GM23338 (cell line): ENCODE measurements at regions not wholly inside any gene's neighbourhood (a gene's known extent, or its start where the extent isn't known, plus 50 kb on each side); places are given as distances from the start of the nearest gene placed in this dataset.

Source experiments
- ATAC-seq: fragments of 200-7000 bp; cut with Tn5 transposase; 3 replicates; pipeline ENCODE4 v1.9.1; 2020
- DNase-seq: peaks from one replicate; pipeline ENCODE4 v3.0.0-alpha.2; 2015; ENCODE audit warnings: low spot score
- H2AFZ ChIP-seq: fragments of 200-600 bp; sonication (generic); 2 replicates; pipeline ENCODE4 v1.8.0; 2016; ENCODE audit warnings: antibody characterized with exemption, mild to moderate bottlenecking, moderate library complexity
- H3F3A ChIP-seq: fragments of 200-600 bp; sonication (generic); replicated peaks from 2 replicates; pipeline ENCODE4 v1.8.0; 2017; ENCODE audit warnings: antibody characterized with exemption, mixed run types, low read depth
- H3K27ac ChIP-seq: fragments of 200-600 bp; sonication (generic); 2 replicates; pipeline ENCODE4 v1.6.1; 2016; ENCODE audit warnings: low read depth
- H3K27me3 ChIP-seq: fragments of 200-600 bp; sonication (generic); 2 replicates; pipeline ENCODE4 v1.8.0; 2016; ENCODE audit warnings: mild to moderate bottlenecking, mixed run types, moderate library complexity; ENCODE audit not compliant: insufficient read depth
- H3K36me3 ChIP-seq: fragments of 200-600 bp; sonication (generic); 2 replicates; pipeline ENCODE4 v1.8.0; 2016; ENCODE audit warnings: mild to moderate bottlenecking; ENCODE audit not compliant: insufficient read depth
- H3K4me1 ChIP-seq: fragments of 200-600 bp; sonication (generic); 2 replicates; pipeline ENCODE4 v1.8.0; 2016; ENCODE audit warnings: mild to moderate bottlenecking, moderate library complexity; ENCODE audit not compliant: insufficient read depth
- H3K4me2 ChIP-seq: fragments of 200-600 bp; sonication (generic); 2 replicates; pipeline ENCODE4 v1.7.1; 2017; ENCODE audit warnings: mixed run types
- H3K4me3 ChIP-seq: fragments of 200-600 bp; sonication (generic); 2 replicates; pipeline ENCODE4 v1.6.1; 2016; ENCODE audit warnings: mixed run types
- H3K79me2 ChIP-seq: fragments of 200-600 bp; sonication (generic); replicated peaks from 2 replicates; pipeline ENCODE4 v1.8.0; 2017; ENCODE audit warnings: mild to moderate bottlenecking; ENCODE audit not compliant: insufficient read depth
- H3K9me2 ChIP-seq: fragments of 200-600 bp; sonication (generic); 2 replicates; pipeline ENCODE4 v1.8.0; 2017; ENCODE audit not compliant: insufficient read depth
- H4K20me1 ChIP-seq: fragments of 200-600 bp; sonication (generic); replicated peaks from 2 replicates; pipeline ENCODE4 v1.8.0; 2017; ENCODE audit warnings: mild to moderate bottlenecking; ENCODE audit not compliant: insufficient read depth
- H3K27ac Mint-ChIP-seq: 2 replicates; pipeline ENCODE4 v1.8.0; 2020; ENCODE audit warnings: inconsistent platforms, mild to moderate bottlenecking, moderate library complexity, mixed read lengths
- H3K27me3 Mint-ChIP-seq: 3 replicates; pipeline ENCODE4 v1.8.0; 2022; ENCODE audit warnings: low read depth, mild to moderate bottlenecking, moderate library complexity, mixed read lengths, inconsistent platforms; ENCODE audit not compliant: insufficient read depth, poor library complexity
- H3K36me3 Mint-ChIP-seq: 3 replicates; pipeline ENCODE4 v1.8.0; 2021; ENCODE audit warnings: low read depth, mild to moderate bottlenecking, inconsistent platforms, moderate library complexity, mixed read lengths
- H3K4me1 Mint-ChIP-seq: 3 replicates; pipeline ENCODE4 v1.8.0; 2020; ENCODE audit warnings: mild to moderate bottlenecking, inconsistent platforms, mixed read lengths
- H3K4me3 Mint-ChIP-seq: 3 replicates; pipeline ENCODE4 v1.8.0; 2021; ENCODE audit warnings: moderate library complexity, mild to moderate bottlenecking, inconsistent platforms, mixed read lengths
- H3K9me3 Mint-ChIP-seq: 3 replicates; pipeline ENCODE4 v1.8.0; 2020; ENCODE audit warnings: moderate library complexity, mild to moderate bottlenecking, inconsistent platforms, mixed read lengths
- CREB1 ChIP-seq: fragments of 250-450 bp; sonication (Bioruptor Pico); IDR thresholded peaks from 2 replicates; pipeline ENCODE4 v1.5.0; 2020; ENCODE audit warnings: low read depth, mild to moderate bottlenecking, moderate library complexity
- CTCF ChIP-seq, 2 experiments: fragments of 200-600 bp in 1 of 2; sonication (generic) in 1 of 2; conservative IDR thresholded peaks; 2 replicates each; pipeline versions ENCODE4 v1.5.1 to v1.6.1; 2016 to 2017; ENCODE audit warnings: antibody characterized with exemption in 2 of 2, low read depth in 2 of 2, mild to moderate bottlenecking in 2 of 2, moderate library complexity in 1 of 2
- EZH2 ChIP-seq: fragments of 200-600 bp; sonication (generic); IDR thresholded peaks from one replicate; pipeline ENCODE4 v1.8.0; 2017; ENCODE audit warnings: antibody characterized with exemption, mild to moderate bottlenecking, low read depth; ENCODE audit not compliant: unreplicated experiment
- NANOG ChIP-seq: IDR thresholded peaks from 2 replicates; pipeline ENCODE4 v1.6.1; 2016; ENCODE audit warnings: antibody characterized with exemption, borderline replicate concordance
- POLR2AphosphoS5 ChIP-seq: IDR thresholded peaks from 2 replicates; pipeline ENCODE4 v1.6.1; 2016; ENCODE audit warnings: antibody characterized with exemption, low read depth
- STAT1 ChIP-seq: IDR thresholded peaks from one replicate; pipeline ENCODE4 v1.6.1; 2016; ENCODE audit warnings: antibody characterized with exemption; ENCODE audit not compliant: unreplicated experiment
- ZNF114 ChIP-seq: fragments of 250-450 bp; sonication (Bioruptor Pico); IDR thresholded peaks from 2 replicates; pipeline ENCODE4 v1.5.0; 2020; ENCODE audit warnings: mild to moderate bottlenecking, moderate library complexity
- ZNF331 ChIP-seq: fragments of 250-450 bp; sonication (Bioruptor Pico); IDR thresholded peaks from 2 replicates; pipeline ENCODE4 v1.5.0; 2020; ENCODE audit warnings: low read depth, mild to moderate bottlenecking, moderate library complexity
- TF ChIP-seq, protein P1 (sequence below): IDR thresholded peaks from 2 replicates; pipeline ENCODE4 v1.6.1; 2016; ENCODE audit warnings: antibody characterized with exemption
- TF ChIP-seq, protein P2 (sequence below): fragments of 250-450 bp; sonication (Bioruptor Pico); IDR thresholded peaks from 2 replicates; pipeline ENCODE4 v1.5.0; 2020; ENCODE audit warnings: mild to moderate bottlenecking, moderate library complexity
- TF ChIP-seq, protein P3 (sequence below): IDR thresholded peaks from one replicate; pipeline ENCODE4 v1.6.1; 2018; ENCODE audit warnings: antibody characterized with exemption; ENCODE audit not compliant: unreplicated experiment

GRCh38 chr5:82586661-82587310, 308.6 kb upstream of the RPS23 start:
- no peak overlapping the region; the same call in 1 of the 2 replicates for H3K27ac Mint-ChIP-seq
- H3K9me3 Mint-ChIP-seq, result peaks cover 73% of the 10 kb centered on the region
- peaks cover 4% of the 10 kb centered on the region; the same call in 1 of the 2 replicates for H3K9me2 ChIP-seq
- TF ChIP-seq CREB1 (CRISPR knock-in tag) (no peak), CTCF (conservative IDR thresholded peaks at IDR 0.05; ENCODE audit: low read depth in 2 of 2) (no peak), ZNF114 (no peak), ZNF331 (CRISPR knock-in tag) (no peak), POLR2AphosphoS5 (no peak), EZH2 (no peak), NANOG (no peak), STAT1 (no peak)
- TF ChIP-seq, protein P1, sequence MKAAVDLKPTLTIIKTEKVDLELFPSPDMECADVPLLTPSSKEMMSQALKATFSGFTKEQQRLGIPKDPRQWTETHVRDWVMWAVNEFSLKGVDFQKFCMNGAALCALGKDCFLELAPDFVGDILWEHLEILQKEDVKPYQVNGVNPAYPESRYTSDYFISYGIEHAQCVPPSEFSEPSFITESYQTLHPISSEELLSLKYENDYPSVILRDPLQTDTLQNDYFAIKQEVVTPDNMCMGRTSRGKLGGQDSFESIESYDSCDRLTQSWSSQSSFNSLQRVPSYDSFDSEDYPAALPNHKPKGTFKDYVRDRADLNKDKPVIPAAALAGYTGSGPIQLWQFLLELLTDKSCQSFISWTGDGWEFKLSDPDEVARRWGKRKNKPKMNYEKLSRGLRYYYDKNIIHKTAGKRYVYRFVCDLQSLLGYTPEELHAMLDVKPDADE, result no peak
- TF ChIP-seq, protein P2, sequence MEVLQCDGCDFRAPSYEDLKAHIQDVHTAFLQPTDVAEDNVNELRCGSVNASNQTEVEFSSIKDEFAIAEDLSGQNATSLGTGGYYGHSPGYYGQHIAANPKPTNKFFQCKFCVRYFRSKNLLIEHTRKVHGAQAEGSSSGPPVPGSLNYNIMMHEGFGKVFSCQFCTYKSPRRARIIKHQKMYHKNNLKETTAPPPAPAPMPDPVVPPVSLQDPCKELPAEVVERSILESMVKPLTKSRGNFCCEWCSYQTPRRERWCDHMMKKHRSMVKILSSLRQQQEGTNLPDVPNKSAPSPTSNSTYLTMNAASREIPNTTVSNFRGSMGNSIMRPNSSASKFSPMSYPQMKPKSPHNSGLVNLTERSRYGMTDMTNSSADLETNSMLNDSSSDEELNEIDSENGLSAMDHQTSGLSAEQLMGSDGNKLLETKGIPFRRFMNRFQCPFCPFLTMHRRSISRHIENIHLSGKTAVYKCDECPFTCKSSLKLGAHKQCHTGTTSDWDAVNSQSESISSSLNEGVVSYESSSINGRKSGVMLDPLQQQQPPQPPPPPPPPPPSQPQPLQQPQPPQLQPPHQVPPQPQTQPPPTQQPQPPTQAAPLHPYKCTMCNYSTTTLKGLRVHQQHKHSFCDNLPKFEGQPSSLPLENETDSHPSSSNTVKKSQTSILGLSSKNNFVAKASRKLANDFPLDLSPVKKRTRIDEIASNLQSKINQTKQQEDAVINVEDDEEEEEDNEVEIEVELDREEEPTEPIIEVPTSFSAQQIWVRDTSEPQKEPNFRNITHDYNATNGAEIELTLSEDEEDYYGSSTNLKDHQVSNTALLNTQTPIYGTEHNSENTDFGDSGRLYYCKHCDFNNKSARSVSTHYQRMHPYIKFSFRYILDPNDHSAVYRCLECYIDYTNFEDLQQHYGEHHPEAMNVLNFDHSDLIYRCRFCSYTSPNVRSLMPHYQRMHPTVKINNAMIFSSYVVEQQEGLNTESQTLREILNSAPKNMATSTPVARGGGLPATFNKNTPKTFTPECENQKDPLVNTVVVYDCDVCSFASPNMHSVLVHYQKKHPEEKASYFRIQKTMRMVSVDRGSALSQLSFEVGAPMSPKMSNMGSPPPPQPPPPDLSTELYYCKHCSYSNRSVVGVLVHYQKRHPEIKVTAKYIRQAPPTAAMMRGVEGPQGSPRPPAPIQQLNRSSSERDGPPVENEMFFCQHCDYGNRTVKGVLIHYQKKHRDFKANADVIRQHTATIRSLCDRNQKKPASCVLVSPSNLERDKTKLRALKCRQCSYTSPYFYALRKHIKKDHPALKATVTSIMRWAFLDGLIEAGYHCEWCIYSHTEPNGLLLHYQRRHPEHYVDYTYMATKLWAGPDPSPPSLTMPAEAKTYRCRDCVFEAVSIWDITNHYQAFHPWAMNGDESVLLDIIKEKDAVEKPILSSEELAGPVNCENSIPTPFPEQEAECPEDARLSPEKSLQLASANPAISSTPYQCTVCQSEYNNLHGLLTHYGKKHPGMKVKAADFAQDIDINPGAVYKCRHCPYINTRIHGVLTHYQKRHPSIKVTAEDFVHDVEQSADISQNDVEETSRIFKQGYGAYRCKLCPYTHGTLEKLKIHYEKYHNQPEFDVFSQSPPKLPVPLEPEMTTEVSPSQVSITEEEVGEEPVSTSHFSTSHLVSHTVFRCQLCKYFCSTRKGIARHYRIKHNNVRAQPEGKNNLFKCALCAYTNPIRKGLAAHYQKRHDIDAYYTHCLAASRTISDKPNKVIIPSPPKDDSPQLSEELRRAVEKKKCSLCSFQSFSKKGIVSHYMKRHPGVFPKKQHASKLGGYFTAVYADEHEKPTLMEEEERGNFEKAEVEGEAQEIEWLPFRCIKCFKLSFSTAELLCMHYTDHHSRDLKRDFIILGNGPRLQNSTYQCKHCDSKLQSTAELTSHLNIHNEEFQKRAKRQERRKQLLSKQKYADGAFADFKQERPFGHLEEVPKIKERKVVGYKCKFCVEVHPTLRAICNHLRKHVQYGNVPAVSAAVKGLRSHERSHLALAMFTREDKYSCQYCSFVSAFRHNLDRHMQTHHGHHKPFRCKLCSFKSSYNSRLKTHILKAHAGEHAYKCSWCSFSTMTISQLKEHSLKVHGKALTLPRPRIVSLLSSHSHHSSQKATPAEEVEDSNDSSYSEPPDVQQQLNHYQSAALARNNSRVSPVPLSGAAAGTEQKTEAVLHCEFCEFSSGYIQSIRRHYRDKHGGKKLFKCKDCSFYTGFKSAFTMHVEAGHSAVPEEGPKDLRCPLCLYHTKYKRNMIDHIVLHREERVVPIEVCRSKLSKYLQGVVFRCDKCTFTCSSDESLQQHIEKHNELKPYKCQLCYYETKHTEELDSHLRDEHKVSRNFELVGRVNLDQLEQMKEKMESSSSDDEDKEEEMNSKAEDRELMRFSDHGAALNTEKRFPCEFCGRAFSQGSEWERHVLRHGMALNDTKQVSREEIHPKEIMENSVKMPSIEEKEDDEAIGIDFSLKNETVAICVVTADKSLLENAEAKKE (CRISPR knock-in tag), result no peak
- TF ChIP-seq, protein P3, sequence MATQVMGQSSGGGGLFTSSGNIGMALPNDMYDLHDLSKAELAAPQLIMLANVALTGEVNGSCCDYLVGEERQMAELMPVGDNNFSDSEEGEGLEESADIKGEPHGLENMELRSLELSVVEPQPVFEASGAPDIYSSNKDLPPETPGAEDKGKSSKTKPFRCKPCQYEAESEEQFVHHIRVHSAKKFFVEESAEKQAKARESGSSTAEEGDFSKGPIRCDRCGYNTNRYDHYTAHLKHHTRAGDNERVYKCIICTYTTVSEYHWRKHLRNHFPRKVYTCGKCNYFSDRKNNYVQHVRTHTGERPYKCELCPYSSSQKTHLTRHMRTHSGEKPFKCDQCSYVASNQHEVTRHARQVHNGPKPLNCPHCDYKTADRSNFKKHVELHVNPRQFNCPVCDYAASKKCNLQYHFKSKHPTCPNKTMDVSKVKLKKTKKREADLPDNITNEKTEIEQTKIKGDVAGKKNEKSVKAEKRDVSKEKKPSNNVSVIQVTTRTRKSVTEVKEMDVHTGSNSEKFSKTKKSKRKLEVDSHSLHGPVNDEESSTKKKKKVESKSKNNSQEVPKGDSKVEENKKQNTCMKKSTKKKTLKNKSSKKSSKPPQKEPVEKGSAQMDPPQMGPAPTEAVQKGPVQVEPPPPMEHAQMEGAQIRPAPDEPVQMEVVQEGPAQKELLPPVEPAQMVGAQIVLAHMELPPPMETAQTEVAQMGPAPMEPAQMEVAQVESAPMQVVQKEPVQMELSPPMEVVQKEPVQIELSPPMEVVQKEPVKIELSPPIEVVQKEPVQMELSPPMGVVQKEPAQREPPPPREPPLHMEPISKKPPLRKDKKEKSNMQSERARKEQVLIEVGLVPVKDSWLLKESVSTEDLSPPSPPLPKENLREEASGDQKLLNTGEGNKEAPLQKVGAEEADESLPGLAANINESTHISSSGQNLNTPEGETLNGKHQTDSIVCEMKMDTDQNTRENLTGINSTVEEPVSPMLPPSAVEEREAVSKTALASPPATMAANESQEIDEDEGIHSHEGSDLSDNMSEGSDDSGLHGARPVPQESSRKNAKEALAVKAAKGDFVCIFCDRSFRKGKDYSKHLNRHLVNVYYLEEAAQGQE, result no peak
- H3K4me3 Mint-ChIP-seq, result no peak overlapping the region
- no peak overlapping the region for H3K4me2 ChIP-seq
- no peak overlapping the region for H2AFZ ChIP-seq
- H3K4me1 ChIP-seq, result peaks cover 5% of the 10 kb centered on the region; the same call in 1 of the 2 replicates
- no peak overlapping the region for H3K4me3 ChIP-seq
- H3F3A ChIP-seq, result no peaks in the 10 kb centered on the region
- H3K27ac ChIP-seq, result no peak overlapping the region
- DNase-seq (no peak), ATAC-seq (no peak)
- peaks cover 7% of the 10 kb centered on the region for H3K27me3 Mint-ChIP-seq
- H3K79me2 ChIP-seq, result no peaks in the 10 kb centered on the region
- H3K27me3 ChIP-seq, result no peaks in the 10 kb centered on the region
- H3K36me3 ChIP-seq, result peaks cover 19% of the 10 kb centered on the region
- no peaks in the 10 kb centered on the region for H4K20me1 ChIP-seq
- peaks cover 10% of the 10 kb centered on the region for H3K4me1 Mint-ChIP-seq
- peaks cover 66% of the 10 kb centered on the region for H3K36me3 Mint-ChIP-seq
